ENCODE measurements at regions not wholly inside any gene's neighbourhood (a gene's known extent, or its start where the extent isn't known, plus 50 kb on each side); places are given as distances from the start of the nearest gene placed in this dataset.

DNA sequence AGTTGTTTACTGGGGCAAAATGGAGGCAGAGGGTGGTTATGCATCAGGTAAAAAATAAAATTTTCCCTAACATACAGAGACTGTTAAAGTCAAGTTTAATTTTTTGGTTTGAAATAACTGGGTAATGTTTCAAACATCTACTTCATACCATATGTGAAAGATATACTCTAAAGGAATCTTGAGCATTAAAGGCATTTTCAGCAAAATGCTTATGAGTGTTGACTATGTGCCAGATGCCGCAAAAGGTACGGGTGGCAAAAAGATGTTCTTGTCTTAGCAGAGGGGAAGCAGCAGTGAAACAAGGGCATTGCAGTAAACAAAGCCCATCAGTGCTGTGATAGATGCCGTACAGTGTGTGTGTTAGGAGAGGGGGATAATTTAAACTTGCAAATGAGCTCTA lies 263.1 kb upstream of the ID2 start:
- Histone ChIP-seq H3K4me2 (no peak overlapping the region), H3K36me3 (ENCODE audit: insufficient read depth) (no peaks in the 10 kb centered on the region), H3K27me3 (ENCODE audit: insufficient read depth, low read depth) (no peaks in the 10 kb centered on the region), H3K27ac (no peak overlapping the region), H2AFZ (ENCODE audit: low read depth) (no peak overlapping the region), H3K9ac (no peak overlapping the region), H3K79me2 (ENCODE audit: insufficient read depth, low read depth) (no peaks in the 10 kb centered on the region), H3K4me1 (ENCODE audit: low read depth, poor library complexity, severe bottlenecking) (no peaks in the 10 kb centered on the region), H4K20me1 (ENCODE audit: insufficient read depth) (no peaks in the 10 kb centered on the region), H3K4me3 (IDR thresholded peaks at IDR 0.05; ENCODE audit: insufficient read depth, low read depth, low read length) (no peak overlapping the region)
- TF ChIP-seq CTCF (conservative IDR thresholded peaks at IDR 0.05; ENCODE audit: low read depth, low read length) = no peak

- Histone ChIP-seq H3K36me3 (ENCODE audit: insufficient read depth) (no peaks in the 10 kb centered on the region), H3K4me1 (ENCODE audit: low read depth, poor library complexity, severe bottlenecking) (no peaks in the 10 kb centered on the region), H3K4me2 (no peak overlapping the region), H3K4me3 (IDR thresholded peaks at IDR 0.05; ENCODE audit: insufficient read depth, low read depth, low read length) (no peak overlapping the region), H3K9ac (no peak overlapping the region), H3K27ac (no peak overlapping the region), H3K79me2 (ENCODE audit: insufficient read depth, low read depth) (no peaks in the 10 kb centered on the region), H4K20me1 (ENCODE audit: insufficient read depth) (no peaks in the 10 kb centered on the region), H2AFZ (ENCODE audit: low read depth) (no peak overlapping the region), H3K27me3 (ENCODE audit: insufficient read depth, low read depth) (no peaks in the 10 kb centered on the region)
- no peak for TF ChIP-seq CTCF (conservative IDR thresholded peaks at IDR 0.05; ENCODE audit: low read depth, low read length)
Observed at GRCh38 chr2:8421658-8422449, 260.0 kb upstream of the ID2 start.

DNA sequence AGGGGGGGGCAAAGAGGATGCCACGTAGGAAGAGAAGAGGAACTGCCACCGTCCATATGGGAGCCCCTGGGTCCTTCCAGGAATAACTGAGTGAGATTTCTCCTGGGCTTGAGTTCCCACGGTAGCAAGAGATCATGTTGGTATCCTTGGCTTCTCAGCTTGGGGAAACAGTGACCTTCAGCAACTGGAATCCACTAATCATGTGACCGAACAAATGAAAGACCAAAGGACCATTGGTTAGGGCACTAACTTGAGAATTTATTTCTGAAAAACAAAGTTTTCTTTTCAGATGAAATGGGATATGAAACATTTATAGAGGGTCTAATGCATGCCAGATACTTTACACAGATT lies 259.4 kb upstream of the ID2 start:
- H3K4me1 ChIP-seq (ENCODE audit: low read depth, poor library complexity, severe bottlenecking) = no peaks in the 10 kb centered on the region
- H3K36me3 ChIP-seq (ENCODE audit: insufficient read depth) = no peaks in the 10 kb centered on the region
- H3K9ac ChIP-seq = no peak overlapping the region
- no peak overlapping the region for H3K4me2 ChIP-seq
- no peak for TF ChIP-seq CTCF (conservative IDR thresholded peaks at IDR 0.05; ENCODE audit: low read depth, low read length)
- H3K27ac ChIP-seq = no peak overlapping the region
- H3K27me3 ChIP-seq (ENCODE audit: insufficient read depth, low read depth) = no peaks in the 10 kb centered on the region
- no peaks in the 10 kb centered on the region for H3K79me2 ChIP-seq (ENCODE audit: insufficient read depth, low read depth)
- H4K20me1 ChIP-seq (ENCODE audit: insufficient read depth) = no peaks in the 10 kb centered on the region
- H3K4me3 ChIP-seq (IDR thresholded peaks at IDR 0.05; ENCODE audit: insufficient read depth, low read depth, low read length) = no peak overlapping the region
- H2AFZ ChIP-seq (ENCODE audit: low read depth) = no peak overlapping the region

DNA sequence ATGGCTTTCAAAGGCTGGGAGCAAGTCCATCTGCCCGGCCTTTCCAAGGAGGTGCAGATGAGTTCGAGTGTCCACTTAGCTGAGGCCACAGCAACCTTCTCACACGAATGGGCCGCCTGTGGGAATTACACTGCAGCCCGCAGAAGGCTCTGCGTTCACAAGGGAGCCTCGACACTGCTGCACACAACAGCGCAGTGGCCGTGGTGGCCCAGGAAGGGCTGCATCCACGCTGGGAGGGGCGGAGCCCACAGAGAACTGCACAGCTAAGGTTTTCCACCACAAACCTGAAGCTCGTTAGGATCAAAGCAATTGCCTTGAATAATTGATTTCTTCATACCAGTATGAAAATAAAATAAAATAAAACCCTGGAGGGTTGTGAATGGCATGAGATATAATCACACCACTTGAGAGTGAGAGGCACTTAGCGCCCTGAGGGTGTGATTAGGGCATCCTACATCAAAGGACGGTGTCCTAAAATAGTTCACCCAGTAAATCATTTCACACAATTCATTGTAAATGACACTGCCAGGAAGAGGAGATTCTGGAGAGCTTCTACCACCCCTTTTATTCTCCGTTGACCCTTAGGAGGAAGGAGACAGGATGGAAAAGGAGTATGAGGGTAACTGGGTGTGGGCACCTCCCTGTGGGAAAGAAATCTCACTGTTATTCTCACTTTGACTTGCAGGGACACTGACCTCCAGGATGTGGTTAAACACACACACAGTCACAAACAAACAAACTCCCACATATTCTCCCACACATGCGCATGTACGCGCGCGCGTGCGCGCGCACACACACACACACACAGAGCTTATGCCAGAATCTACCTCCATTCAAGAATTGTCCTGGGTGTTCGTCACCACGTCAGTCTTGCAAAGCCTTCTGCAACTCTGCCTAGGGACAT lies 256.6 kb upstream of the ID2 start:
- Histone ChIP-seq H3K36me3 (ENCODE audit: insufficient read depth) (no peaks in the 10 kb centered on the region), H3K4me2 (no peak overlapping the region)

More for the DNA sequence above, 256.6 kb upstream of the ID2 start:
- H3K4me3 ChIP-seq (IDR thresholded peaks at IDR 0.05; ENCODE audit: insufficient read depth, low read depth, low read length) = no peak overlapping the region
- no peak overlapping the region for H3K27ac ChIP-seq
- no peaks in the 10 kb centered on the region for H4K20me1 ChIP-seq (ENCODE audit: insufficient read depth)
- no peak for TF ChIP-seq CTCF (conservative IDR thresholded peaks at IDR 0.05; ENCODE audit: low read depth, low read length)
- no peaks in the 10 kb centered on the region for H3K79me2 ChIP-seq (ENCODE audit: insufficient read depth, low read depth)
- H3K9ac ChIP-seq = no peak overlapping the region
- H3K4me1 ChIP-seq (ENCODE audit: low read depth, poor library complexity, severe bottlenecking) = no peaks in the 10 kb centered on the region
- H3K27me3 ChIP-seq (ENCODE audit: insufficient read depth, low read depth) = no peaks in the 10 kb centered on the region
- H2AFZ ChIP-seq (ENCODE audit: low read depth) = no peak overlapping the region

Measured in KMS-11 (cell line).